ENCODE measurements at regions not wholly inside any gene's neighbourhood (a gene's known extent, or its start where the extent isn't known, plus 50 kb on each side); places are given as distances from the start of the nearest gene placed in this dataset.

DNA sequence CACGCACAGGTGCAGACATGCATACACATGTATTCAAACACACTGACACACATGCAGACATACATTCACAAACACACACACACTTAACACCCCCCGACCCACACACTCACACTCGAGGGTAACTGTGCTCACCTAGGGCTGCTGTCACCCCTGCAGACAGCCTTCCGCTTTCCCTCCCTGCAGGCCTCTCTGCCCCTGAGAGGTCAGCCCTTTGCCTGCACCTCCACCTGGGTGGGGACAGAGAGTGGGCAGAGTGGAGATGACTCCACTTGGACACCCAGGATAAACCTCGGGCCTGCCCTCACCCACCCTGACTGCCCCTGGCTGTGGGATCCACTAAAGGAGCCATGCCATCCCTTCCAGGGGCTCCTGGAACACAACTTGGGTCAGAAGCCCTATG is 264.3 kb downstream of the PTPRU start:
- TF ChIP-seq POLR2AphosphoS5 (IDR thresholded peaks at IDR 0.05; ENCODE audit: low read depth, low read length) (no peak), POLR2A (IDR thresholded peaks at IDR 0.05; ENCODE audit: low read depth, low read length) (no peak)
